Astrocyte of the spinal cord (primary cell): ENCODE measurements at regions not wholly inside any gene's neighbourhood (a gene's known extent, or its start where the extent isn't known, plus 50 kb on each side); places are given as distances from the start of the nearest gene placed in this dataset.
"Not testable (repeated sequence)": the region's sequence is repeated elsewhere in the genome, so short reads cannot be mapped to it uniquely, and the experiment has no call there.

Source experiments
- DNase-seq: peaks from one replicate; pipeline ENCODE4 v3.0.0; 2011; ENCODE audit warnings: low read depth, low spot score
- H3K4me3 ChIP-seq: 2 replicates; pipeline ENCODE4 v1.5.1; 2011; ENCODE audit warnings: low read depth, mild to moderate bottlenecking, low read length, moderate library complexity
- in situ Hi-C: cut with HindIII; loops from 2 replicates; pipeline ENCODE4 v1.10.0; 2017; ENCODE audit warnings: low sequenced_read_pairs
- TF ChIP-seq, protein P1 (sequence below): IDR thresholded peaks from 2 replicates; pipeline ENCODE4 v1.5.1; 2012; ENCODE audit warnings: low read depth, mild to moderate bottlenecking, low read length, inconsistent platforms

DNA sequence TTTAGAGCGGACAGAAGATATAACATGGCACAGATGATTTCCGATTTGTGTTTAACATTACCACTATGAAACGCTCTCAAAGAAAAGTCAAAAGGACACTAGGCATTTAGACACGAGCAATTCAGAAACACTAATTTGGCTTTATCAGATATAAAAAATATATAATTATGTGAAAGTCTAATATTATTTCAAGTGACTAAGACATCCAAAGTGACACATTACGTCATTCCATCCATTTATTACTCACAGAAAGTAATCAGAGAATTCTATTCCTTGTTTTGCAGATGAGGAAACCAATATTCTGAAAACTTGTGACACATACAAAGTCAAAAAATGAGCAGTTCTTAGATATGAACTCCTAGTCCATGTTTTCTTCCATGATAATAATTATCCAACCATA, 250.8 kb upstream of the USP15 start:
- in situ Hi-C loops = no loop called here
- TF ChIP-seq, protein P1, sequence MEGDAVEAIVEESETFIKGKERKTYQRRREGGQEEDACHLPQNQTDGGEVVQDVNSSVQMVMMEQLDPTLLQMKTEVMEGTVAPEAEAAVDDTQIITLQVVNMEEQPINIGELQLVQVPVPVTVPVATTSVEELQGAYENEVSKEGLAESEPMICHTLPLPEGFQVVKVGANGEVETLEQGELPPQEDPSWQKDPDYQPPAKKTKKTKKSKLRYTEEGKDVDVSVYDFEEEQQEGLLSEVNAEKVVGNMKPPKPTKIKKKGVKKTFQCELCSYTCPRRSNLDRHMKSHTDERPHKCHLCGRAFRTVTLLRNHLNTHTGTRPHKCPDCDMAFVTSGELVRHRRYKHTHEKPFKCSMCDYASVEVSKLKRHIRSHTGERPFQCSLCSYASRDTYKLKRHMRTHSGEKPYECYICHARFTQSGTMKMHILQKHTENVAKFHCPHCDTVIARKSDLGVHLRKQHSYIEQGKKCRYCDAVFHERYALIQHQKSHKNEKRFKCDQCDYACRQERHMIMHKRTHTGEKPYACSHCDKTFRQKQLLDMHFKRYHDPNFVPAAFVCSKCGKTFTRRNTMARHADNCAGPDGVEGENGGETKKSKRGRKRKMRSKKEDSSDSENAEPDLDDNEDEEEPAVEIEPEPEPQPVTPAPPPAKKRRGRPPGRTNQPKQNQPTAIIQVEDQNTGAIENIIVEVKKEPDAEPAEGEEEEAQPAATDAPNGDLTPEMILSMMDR = no peak
- no peak for DNase-seq
- H3K4me3 ChIP-seq = no peak overlapping the region

DNA sequence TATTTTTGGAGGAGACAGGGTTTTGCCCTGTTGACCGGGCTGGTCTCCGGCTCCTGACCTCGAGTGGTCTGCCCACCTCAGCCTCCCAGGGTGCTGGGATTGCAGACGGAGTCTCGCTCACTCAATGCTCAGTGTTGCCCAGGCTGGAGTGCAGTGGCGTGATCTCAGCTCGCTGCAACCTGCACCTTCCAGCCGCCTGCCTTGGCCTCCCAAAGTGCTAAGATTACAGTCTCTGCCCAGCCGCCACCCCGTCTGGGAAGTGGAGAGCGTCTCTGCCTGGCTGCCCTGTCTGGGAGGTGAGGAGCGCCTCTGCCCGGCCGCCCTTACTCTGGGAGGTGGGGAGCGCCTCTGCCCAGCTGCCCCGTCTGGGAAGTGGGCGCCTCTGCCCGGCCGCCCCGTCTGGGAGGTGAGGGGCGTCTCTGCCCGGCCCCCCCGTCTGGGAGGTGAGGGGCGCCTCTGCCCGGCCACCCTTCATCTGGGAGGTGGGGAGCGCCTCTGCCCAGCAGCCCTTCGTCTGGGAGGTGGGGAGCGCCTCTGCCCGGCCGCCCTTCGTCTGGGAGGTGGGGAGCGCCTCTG, 249.8 kb upstream of the USP15 start:
- H3K4me3 ChIP-seq, in situ Hi-C loops, DNase-seq: not testable (repeated sequence)

DNA sequence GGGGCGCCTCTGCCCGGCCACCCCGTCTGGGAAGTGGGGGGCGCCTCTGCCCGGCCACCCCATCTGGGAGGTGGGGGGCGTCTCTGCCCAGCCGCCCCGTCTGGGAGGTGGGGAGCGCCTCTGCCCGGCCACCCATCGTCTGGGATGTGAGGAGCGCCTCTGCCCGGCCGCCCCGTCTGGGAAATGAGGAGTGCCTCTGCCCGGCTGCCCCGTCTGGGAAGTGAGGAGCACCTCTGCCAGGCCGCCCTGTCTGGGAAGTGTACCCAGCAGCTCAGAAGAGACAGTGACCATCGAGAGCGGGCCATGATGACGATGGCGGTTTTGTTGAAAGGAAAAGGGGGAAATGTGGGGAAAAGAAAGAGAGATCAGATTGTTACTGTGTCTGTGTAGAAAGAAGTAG, 249.2 kb upstream of the USP15 start:
- in situ Hi-C loops, DNase-seq, H3K4me3 ChIP-seq: not testable (repeated sequence)

DNA sequence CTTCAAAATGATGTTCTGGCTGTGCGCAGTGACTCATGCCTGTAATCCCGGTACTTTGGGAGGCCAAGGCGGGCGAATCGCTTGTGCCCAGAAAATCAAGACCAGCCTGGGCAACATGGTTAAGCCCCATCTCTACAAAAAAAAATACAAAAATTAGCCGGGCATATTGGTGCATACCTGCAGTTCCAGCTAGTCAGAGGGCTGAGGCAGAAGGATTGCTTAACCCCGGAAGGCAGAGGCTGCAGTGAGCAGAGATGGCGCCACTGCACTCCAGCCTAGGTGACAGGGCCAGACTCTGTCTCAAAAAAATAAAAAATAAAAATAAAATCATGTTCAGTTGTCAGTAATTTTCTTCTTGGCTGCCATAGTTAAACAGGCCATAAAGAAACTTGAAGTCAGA, 245.9 kb upstream of the USP15 start:
- in situ Hi-C loops = no loop called here
- H3K4me3 ChIP-seq = no peak overlapping the region
- no peak for DNase-seq
- TF ChIP-seq, protein P1 = no peak

DNA sequence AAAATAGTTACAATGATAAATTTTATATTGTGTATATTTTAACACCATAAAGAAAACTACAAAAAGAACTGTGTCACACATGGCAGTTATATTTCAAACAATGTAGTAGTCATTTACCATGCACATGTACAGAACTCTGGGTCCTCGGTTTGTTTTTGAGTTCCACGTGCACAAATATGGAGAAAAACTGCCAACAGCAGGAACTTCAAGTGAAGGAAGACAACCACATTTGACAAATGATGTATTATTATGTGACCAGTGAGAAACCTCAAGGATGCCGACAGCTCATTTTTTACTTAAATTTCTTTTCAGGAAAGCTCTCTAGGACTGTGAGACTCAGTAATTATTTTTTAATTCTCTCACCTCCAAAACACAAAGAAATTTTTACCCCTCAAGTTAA, 244.2 kb upstream of the USP15 start:
- no peak overlapping the region for H3K4me3 ChIP-seq
- TF ChIP-seq, protein P1 = no peak
- in situ Hi-C loops = no loop called here
- DNase-seq = no peak

DNA sequence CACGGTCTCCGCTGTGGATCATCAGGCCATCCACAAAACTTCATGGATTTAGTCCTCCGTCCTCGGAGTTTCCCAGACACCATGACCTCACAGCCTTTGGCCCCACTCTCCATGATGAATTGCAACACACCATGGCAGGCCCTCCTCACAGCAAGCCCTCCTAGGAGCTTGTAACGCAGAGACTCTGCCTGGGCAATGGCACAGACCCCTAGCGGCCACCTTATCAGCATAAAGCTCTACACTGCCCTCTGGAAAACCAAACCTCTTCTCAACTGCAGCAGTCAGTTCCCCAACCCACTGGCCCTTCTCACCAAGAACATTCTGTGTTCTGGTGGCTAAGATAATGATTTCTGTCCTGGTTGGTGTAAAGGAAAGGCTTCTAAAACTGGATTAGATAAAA, 238.4 kb upstream of the USP15 start:
- TF ChIP-seq, protein P1 = no peak
- DNase-seq = no peak
- H3K4me3 ChIP-seq = no peak overlapping the region
- in situ Hi-C loops = no loop called here

DNA sequence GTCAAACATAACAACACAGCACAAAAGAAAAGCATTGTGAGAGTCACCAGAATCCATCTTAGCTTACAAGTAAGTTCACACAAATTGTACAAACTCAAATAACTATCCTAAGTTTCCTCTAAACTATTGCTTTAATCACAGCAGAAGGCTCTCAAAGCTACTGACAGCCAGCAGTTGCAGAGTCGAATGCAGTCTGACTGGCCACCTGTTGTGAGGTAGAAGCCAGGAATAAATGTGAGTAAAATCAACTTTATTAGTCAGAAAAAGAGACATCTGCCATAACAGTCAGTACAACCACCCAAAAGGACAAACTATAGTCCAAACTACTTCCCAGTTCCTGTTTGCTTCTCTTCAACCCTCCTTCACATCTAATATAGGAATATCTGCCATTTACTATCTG, 231.7 kb upstream of the USP15 start:
- in situ Hi-C loops = no loop called here
- TF ChIP-seq, protein P1 = no peak
- H3K4me3 ChIP-seq = no peak overlapping the region

DNA sequence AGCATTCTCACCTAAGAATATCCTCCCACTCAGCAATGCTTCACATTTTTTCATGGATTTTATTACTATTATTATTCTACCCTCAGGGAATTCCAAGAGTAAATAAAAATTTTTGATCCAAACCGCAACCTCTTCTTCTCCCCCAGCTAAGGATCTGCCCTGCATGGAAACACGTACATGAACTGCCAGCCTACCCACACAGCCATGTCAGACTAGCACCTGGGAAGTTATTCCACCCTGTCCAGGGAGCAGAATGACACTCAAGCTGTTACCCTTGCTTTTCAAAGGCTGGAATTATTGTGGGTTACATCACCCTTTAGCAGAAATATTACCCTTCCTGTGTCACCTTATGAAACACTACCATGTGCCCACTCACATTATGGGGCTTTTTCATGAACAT, 227.3 kb upstream of the USP15 start:
- no peak for DNase-seq
- TF ChIP-seq, protein P1 = no peak
- no peak overlapping the region for H3K4me3 ChIP-seq
- in situ Hi-C loops = no loop called here

More for the DNA sequence above, 231.7 kb upstream of the USP15 start:
- no peak for DNase-seq
